HG02571 (cell line): ENCODE measurements at regions not wholly inside any gene's neighbourhood (a gene's known extent, or its start where the extent isn't known, plus 50 kb on each side); places are given as distances from the start of the nearest gene placed in this dataset.

Experiments
- ATAC-seq: cut with Tn5 transposase; IDR thresholded peaks from one replicate; pipeline ENCODE4 v1.9.1; 2021; ENCODE audit warnings: mild to moderate bottlenecking, moderate library complexity; ENCODE audit not compliant: unreplicated experiment

DNA sequence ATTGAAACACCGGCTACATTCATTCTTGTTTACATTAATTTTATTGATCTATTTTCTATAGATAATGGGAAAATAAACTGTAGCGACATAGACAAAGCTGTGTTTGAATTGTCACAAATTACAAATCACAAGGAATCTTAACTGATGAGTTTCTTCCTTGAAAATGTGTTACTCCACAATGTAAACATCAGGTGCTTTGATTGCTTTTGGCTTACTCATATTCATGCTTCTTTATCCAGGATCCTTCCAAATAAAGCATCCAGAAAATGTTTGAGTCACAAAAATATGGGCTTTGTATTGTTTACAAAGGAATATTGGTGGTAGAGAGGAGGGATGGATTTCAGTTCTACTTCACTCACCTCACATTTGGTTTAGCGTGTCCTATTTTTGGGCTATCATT is 64.0 kb downstream of the BMP2 start:
- ATAC-seq = no peak

DNA sequence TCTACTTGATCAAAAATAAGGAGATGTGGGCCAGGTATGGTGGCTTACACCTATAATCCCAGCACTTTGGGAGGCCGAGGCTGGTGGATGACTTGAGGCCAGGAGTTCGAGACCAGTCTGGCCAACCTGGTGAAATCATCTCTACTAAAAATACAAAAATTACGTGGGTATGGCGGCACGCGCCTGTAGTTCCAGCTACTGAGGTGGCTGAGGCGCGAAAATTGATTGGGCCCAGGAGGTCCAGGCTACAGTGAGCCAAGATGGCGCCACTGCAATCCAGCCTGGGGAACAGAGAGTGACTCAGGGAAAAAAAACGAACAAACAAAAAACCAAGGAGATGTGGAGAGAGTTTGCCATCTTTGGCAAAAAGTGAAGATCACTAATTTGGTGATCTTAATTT is 65.3 kb downstream of the BMP2 start:
- ATAC-seq = no peak

DNA sequence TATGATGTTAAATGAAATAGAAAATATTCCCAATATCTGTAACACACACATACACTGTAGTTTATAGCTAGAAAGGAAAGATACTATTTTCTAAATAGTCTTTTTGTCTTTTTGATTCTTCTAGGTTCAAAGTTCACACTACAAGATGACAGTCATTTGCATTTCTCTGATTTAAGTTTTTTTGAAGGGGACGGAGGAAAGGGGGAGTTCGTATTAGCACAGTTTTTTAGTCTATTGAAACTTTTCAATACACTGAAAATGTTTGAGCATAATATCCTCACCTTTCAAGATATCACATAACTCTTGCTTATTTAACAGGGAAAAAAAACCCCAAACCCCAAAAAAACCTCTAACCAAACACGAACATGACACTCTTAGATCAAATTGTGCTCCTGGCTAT is 68.1 kb downstream of the BMP2 start:
- no peak for ATAC-seq

DNA sequence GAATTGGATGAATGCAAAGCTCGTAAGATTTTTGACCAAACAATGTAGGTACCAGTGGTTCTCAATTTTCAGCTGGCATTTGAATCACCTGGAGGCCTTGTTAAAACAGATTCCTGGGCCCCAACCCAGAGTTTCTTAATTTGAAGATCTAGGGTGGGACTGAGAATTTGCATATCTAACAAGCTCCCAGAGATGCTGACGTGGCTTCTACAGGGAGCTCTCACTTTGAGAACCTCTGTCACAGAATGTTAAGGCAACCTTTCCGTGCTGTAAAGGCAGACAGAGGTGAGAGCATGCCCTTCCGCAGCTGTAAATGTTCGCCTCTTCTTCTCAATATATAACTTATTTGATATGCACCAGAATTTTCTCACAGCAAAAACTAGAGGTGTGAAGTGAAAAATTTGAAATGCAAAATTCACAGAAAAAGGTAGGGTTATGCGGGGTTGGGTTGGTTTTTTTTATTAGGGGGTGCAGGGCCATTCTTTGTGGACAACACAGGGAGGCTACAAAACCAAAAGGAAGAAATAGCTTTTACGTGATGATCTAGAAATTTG is 69.4 kb downstream of the BMP2 start:
- ATAC-seq = no peak

DNA sequence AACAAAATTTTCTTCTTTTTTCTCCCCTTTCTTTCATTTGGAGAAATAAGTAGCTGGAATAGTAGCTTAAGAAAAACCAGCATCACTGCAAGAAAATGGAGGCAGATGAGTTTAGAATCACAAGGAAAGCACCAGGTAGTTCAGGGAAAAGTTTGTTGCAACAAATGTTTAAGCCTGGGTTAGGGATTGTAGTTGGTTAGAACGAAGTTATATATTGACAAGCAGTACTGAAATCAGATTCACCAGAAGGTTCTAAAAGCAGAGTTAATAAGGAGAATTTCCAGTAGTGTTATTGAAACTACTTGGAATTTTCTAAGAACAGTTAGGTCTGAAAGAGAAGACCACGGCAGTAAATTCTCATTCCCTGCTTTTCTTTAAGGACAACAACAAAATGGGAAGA is 70.2 kb downstream of the BMP2 start:
- no peak for ATAC-seq

DNA sequence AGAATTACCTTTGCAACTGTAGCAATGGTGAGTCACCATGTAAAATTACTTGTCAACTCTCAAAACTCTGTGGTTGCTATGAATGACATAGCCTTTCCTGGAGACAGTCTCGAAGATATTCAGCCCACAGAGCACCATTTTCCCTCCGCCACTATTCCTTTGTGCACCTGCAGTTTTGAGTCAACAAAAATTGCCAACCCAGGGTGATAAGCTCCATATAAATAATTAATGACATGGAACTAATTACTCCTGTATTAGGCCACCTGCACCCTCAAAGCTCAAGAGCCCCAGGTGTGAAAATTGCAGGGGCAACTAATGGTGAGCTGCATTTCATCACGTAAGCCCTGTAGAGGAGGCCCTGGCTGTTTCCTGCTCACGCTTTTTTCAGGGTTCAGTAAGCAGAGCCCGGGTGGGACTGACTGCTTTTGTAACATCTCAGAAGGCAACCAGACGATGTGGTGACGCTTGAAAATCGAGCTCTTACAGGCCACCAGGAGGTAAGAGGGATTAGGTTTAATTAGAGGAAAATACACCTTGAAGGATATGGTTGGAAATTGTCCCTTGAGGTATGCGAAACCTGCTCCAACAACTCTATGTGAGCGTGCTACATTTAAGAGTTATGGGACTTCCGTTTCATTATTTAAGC is 70.8 kb downstream of the BMP2 start:
- no peak for ATAC-seq

DNA sequence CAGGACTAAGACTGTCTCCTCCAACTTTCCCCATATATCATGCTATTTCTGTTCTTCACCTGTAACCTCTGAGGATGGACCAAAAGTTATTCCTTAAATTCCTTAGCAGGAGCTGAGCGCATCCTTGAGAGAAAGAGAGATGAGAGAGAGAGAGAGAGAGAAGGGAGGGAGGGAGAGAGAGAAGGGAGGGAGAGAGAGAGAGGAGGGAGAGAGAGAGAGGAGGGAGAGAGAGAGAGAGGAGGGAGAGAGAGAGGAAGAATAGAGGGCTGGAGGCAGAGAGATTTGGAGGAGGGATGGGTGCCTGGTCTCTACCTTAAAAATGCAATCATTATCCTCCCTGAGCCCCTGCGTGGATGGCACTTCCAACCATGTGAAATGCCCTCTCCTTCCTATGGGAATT is 73.6 kb downstream of the BMP2 start:
- no peak for ATAC-seq

DNA sequence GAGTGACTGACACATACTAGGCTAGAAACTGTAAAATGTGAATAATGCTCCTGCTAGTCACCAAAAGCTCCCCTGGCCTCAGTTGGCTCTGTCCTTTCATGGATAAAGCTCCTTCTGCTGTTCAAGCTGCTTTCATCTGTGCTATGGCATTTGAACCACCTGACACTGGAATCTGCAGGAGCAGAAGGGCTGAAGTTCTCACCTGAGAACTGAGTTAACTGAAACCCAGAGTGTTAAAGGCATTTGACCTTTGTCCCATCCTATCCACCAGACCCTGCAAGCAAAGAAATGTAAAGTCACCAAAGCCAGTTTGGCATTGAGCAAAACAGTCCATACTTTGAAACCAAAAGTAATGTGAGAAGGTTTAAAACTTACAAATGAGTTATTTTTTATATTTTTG is 77.7 kb downstream of the BMP2 start:
- no peak for ATAC-seq

DNA sequence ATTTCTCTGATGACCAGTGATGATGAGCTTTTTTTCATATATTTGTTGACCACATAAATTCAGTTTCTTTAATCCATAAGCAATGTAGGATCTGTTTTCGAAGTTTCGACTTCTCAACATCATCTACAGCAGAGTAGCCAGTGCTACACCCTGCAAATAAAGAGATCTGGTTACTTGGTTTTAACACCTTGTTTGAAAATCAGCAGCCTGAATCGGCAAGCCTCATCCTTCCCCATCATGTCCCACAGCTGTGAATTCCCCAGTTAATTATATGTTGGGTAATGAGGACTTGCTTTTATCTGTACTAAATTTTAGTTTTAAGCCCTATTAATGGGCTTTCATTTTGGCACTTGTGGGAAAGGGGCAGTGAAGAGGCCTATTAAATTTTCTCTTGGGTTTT is 80.6 kb downstream of the BMP2 start:
- no peak for ATAC-seq

DNA sequence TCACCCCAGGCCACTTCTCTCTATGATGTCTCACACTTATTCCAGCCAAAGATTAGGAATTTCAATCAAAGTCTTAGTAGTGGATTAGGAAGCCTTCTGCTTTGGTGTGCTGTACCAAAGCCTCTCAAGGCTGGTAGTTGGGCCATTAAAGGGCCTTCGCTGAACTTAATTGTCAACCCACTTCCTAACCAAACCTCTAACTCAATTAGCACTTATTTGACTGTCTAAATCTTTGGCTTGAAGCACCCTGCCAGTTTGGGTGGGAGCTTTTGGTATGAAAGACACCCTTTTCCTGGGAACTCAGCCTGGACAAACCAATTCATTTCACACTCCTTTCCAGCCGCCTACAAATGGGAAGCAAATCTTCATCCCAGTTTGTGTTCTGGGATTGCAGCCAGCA is 81.5 kb downstream of the BMP2 start:
- ATAC-seq = no peak

DNA sequence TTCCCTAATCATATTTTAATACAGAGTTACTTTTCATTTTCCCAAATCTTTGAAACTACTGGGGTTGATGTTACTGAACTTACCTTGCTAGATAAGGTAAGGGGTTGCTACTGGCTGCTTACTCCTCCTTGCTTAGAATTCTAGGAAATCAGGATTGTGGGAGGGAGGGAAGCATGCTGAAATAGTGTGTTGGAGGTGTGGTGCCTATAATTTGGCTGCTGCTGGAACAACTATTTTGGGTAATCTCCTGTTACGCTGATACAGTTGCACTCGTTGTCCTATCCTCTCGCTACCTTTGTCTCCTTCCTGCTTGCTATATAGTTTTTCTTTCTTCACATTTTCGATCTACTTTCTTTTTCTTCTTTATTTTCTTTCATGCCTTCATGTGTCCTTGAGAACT is 83.7 kb downstream of the BMP2 start:
- no peak for ATAC-seq

DNA sequence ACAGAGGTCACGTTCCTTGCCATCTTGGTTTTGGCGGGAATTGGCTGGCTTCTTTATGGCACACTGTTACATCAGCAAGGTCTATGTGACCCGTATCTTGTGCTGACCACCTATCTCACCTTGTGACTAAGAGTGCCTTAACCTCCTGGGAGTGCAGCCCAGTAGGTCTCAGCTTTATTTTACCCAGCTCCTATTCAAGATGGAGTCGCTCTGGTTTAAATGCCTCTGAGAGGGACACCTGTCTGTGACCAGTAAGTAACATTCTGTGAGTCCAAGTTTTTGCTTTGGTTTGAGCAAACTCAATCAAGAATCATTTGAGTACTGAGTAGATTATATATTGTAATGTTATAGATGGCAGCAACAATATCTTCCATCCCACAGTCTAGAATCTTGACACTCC is 85.0 kb downstream of the BMP2 start:
- no peak for ATAC-seq

DNA sequence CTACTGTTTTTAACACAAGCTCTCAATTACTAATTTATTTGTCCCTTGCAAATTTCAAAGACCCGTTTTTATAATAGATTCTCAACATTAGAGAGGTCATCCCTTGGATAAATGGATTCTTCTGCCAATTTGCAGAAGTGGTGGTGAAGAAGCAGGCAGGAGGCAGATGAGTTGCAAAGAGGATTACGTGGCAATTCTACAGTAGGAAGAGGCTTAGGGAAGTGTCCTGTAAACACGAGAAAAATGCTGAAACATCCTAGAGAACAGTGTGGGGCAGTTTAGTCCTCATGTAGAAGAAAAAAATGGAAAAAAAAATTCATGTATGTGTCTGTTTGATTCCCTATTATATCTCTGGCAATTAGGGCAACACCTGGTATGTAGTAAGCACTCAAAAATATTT is 87.6 kb downstream of the BMP2 start:
- no peak for ATAC-seq

DNA sequence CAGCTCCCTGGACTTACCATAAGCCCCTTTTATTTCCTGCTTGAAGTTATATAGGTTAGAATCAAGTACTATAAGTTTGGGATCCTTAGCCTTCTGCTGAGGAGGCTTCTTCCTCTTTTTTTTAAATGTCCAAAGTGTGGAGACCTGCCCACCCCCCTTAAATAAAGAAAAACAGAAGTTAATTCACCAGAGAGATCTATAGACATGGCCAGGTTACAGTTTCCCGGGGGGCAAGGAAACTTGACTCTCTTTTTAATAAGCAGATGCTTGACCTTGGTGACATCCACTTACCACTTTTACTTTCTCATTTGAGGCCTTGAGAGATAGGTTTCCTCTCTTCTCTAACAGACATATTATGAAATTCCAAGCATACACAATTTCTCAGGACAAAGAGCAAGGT is 88.3 kb downstream of the BMP2 start:
- no peak for ATAC-seq

DNA sequence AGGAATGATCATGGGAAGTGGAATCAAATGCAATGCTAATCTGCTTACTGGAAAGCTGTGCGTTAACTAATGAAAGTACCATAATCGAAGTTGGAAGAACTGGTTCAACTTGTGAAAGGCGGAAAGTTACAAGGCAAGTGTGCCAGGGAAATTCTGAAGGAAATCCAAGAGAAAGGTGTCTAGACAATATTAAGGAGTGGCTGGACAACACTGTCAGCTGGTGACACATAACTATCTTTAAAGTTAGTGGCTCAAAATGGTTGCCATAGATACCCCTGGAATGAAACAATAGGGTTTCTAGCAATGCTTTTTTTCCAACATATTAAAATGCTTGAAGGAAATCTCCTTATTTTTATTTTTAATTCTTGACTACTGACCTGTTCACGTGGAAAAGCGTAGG is 90.4 kb downstream of the BMP2 start:
- ATAC-seq = no peak

DNA sequence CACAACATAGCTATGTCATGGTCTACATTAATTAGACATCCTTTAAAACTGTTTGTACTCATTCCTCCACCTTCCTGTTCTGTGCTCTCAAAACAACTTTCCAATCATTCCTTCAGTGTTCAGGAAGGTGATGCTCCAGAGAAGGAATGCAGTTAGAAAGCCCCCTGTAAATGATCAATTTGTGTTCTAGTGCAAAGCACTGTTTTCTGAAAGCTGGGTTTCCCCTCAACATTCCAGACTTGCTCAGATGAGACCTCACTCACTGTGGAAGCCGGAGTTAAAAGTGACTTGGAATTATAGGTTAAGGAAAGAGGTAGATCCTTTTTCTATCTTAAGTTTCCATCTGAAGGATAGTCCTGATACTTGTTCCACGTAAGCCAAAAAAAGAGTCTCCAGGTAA is 95.9 kb downstream of the BMP2 start:
- no peak for ATAC-seq

DNA sequence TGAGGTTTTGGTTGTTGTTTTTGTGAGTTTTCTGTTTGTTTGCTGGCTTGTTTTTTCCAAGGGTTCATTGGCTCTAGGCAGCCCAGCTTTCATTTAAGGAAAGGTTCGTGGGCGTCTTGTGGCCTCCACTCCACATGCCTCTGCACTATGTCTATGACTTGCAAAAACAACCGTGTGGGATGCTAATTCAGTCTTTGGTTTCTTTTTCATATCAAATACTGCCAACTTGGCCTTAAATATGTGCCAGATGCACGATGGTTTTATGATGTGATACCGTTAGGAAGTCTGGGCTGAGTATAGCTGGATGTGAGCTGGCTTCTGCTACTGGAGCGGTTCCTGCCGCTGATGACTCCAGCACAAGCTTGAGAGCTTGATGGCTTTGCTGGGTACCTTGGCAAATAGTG is 96.3 kb downstream of the BMP2 start:
- no peak for ATAC-seq

DNA sequence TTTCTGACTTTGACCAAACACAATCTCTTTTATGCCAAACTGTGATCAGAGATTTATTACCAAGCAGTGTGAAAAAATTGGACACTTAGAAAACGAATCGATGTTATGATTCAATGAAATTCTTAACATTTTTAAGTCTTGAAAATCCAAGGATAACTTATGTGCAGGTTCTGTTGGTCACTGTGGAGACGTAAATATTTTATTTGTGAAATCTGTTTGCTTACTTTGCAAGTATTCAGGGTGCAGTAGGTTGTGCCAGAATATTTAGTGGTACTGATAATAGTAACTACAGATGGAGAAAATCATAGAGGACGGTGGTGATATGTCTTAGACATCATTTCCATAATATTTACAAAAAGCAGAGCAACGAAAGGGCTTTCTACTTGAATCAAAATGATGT is 97.3 kb downstream of the BMP2 start:
- ATAC-seq = no peak

DNA sequence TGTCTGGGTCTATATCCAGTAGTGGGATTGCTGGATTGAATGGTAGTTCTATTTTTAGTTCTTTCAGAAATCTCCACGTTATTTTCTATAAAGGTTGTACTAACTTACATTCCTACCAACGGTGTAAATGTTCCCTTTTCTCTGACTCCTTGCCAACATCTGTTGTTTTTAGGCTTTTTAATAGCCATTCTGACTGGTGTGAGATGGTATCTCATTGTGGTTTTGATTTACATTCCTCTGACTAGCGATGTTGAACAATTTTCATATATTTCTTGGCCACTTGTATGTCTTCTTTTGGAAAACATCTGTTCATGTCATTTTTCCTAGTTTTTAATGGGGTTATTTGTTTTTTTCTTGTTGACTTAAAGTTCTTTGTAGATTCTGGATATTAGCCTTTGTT is 99.3 kb downstream of the BMP2 start:
- no peak for ATAC-seq

DNA sequence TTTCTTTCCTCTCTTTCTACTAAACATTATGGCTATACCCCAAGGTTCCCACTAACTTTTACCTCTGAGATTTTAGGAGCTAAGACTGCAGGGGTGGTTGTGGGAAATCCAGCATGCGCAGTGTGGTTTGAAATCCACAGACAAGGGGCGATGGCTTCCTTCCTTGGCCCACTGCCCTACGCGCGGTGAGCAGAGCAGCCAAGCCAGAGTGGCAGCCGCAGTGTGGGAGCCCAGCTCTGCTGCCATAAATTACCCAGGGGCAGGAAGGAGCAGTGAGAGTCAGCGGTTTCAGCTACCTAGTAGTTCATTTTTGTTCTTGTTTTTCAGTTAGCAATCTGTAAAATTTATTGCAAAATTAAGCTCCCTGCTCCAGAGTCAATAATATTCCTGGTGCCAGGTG is 101.4 kb downstream of the BMP2 start:
- no peak for ATAC-seq

DNA sequence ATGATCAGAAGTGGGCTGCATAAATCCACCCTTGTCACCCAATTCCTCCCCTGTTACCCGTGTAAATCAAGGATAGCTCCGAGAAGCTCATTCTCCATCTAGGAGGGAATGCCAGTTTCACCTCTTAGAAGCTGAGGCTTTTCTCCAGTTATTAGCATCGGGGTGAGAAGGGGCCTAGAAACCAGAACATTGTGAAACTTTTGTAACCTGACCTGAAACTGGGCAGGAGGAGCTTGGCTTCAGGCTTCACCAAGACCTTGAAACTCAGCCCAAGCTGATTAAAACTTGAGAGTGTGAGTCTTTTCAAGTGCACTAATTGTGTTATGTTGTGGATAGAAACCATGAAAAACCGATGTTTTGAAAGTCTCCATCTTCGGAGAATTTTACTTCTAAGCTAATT is 103.1 kb downstream of the BMP2 start:
- ATAC-seq = no peak

DNA sequence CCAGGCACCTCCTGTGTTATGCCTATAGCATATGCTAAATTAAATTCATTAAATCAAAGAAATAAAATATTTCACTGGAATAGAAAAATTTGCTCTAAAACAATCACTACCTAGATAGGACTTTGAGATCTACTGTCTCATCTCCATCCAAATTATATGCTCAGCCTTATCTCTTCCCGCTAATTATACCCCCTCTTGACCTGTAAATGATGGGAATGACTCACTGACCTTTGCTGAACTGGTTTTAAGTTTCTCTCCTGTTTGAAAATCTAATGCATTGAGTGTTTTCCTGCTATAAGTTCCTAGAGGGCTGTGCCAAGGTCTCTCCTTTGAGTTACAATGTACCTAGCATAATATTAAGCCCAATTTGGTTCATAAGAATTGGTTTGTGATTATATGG is 110.1 kb downstream of the BMP2 start:
- ATAC-seq = no peak

DNA sequence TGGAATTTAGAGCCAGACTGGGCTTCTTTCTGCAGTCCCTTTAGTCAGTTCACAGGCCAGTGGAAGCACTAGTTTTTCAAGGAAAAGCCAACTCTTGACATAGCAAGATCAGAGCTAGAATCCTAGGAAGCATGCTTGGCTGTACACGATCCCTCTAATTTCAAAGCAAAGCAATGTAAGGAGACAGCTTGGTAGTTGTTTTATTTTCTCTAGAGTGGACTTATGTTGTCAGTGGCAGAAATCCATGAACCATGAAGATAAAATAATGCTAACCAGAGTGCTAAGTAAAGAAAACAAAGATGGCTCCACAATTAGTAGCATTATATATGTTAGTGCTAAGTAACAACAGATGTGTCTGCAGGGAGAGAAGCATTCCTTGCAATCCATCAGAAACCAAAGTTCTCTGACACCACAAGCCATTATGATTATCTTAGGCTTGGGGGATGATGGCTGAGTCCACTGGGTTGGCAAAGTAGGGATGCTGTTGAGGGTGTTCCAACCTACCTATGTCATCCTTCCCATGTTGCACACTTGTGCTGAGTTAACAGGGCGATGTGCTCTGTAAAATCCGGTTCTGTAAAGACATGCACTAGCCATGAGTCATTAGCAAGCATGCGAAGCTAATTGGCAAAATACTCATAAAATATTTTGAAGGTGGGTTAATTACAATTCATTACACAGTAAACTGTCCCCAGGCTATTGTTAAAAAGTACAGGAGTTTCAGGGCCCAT is 115.2 kb downstream of the BMP2 start:
- no peak for ATAC-seq
